GM18873 (cell line): ENCODE measurements at regions not wholly inside any gene's neighbourhood (a gene's known extent, or its start where the extent isn't known, plus 50 kb on each side); places are given as distances from the start of the nearest gene placed in this dataset.
"Not testable (repeated sequence)": the region's sequence is repeated elsewhere in the genome, so short reads cannot be mapped to it uniquely, and the experiment has no call there.

ENCODE experiments used
- ATAC-seq: cut with Tn5 transposase; IDR thresholded peaks from one replicate; pipeline ENCODE4 v1.9.1; 2021; ENCODE audit warnings: mild to moderate bottlenecking, moderate library complexity, moderate number of reproducible peaks; ENCODE audit not compliant: unreplicated experiment, low FRiP score

GRCh38 chr6:76866091-76866915 lies 597.0 kb downstream of the HTR1B start:
- ATAC-seq, result no peak

- no peak for ATAC-seq
Observed at GRCh38 chr6:76862936-76863335, 600.4 kb downstream of the HTR1B start.

GRCh38 chr6:76861403-76861802 lies 601.9 kb downstream of the HTR1B start:
- ATAC-seq, result peak; percentile 81

GRCh38 chr6:76856065-76856464 lies 607.2 kb downstream of the HTR1B start:
- no peak for ATAC-seq

- no peak for ATAC-seq
Observed at GRCh38 chr6:76852776-76853175, 610.5 kb downstream of the HTR1B start.

GRCh38 chr6:76849274-76849970 lies 613.9 kb downstream of the HTR1B start:
- ATAC-seq, result not testable (repeated sequence)

- ATAC-seq, result no peak
Observed at GRCh38 chr6:76843054-76843822, 620.1 kb downstream of the HTR1B start.

GRCh38 chr6:76840865-76841264 lies 622.4 kb downstream of the HTR1B start:
- ATAC-seq, result no peak

GRCh38 chr6:76840041-76840745 lies 623.1 kb downstream of the HTR1B start:
- ATAC-seq, result no peak

- no peak for ATAC-seq
Observed at GRCh38 chr6:76839505-76839904, 623.8 kb downstream of the HTR1B start.

- ATAC-seq, result no peak
Observed at GRCh38 chr6:76837564-76837963, 625.7 kb downstream of the HTR1B start.

- no peak for ATAC-seq
Observed at GRCh38 chr6:76835695-76836094, 627.6 kb downstream of the HTR1B start.

GRCh38 chr6:76835293-76835692 lies 628.0 kb downstream of the HTR1B start:
- ATAC-seq, result no peak

GRCh38 chr6:76834399-76834798 lies 628.9 kb downstream of the HTR1B start:
- ATAC-seq, result no peak

GRCh38 chr6:76831299-76831698 lies 632.0 kb downstream of the HTR1B start:
- no peak for ATAC-seq

- ATAC-seq, result not testable (repeated sequence)
Observed at GRCh38 chr6:76823578-76823977, 639.7 kb downstream of the HTR1B start.

GRCh38 chr6:76818451-76818850 lies 644.8 kb downstream of the HTR1B start:
- no peak for ATAC-seq

- no peak for ATAC-seq
Observed at GRCh38 chr6:76817429-76817828, 645.9 kb downstream of the HTR1B start.

- ATAC-seq, result no peak
Observed at GRCh38 chr6:76814496-76815458, 648.5 kb downstream of the HTR1B start.
